Karpas-422 (cell line): ENCODE measurements at regions not wholly inside any gene's neighbourhood (a gene's known extent, or its start where the extent isn't known, plus 50 kb on each side); places are given as distances from the start of the nearest gene placed in this dataset.

Source experiments
- DNase-seq: peaks from one replicate; pipeline ENCODE4 v3.0.0-alpha.2; 2015
- H2AFZ ChIP-seq: fragments of 200-600 bp; sonication (generic); 2 replicates; pipeline ENCODE4 v1.6.1; 2014; ENCODE audit warnings: antibody characterized with exemption, low read length, mixed read lengths
- H3K27ac ChIP-seq: fragments of 200-600 bp; sonication (generic); 2 replicates; pipeline ENCODE4 v1.5.1; 2014; ENCODE audit warnings: mild to moderate bottlenecking, low read length, moderate library complexity
- H3K27me3 ChIP-seq: fragments of 200-600 bp; sonication (generic); 2 replicates; pipeline ENCODE4 v1.6.1; 2014; ENCODE audit warnings: low read length, mixed read lengths
- H3K36me3 ChIP-seq: fragments of 200-600 bp; sonication (generic); 2 replicates; pipeline ENCODE4 v1.6.1; 2014; ENCODE audit warnings: low read length, mixed read lengths; ENCODE audit not compliant: insufficient read depth
- H3K4me1 ChIP-seq: fragments of 200-600 bp; sonication (generic); 2 replicates; pipeline ENCODE4 v1.6.1; 2014; ENCODE audit warnings: mild to moderate bottlenecking, low read length, mixed read lengths
- H3K4me2 ChIP-seq: fragments of 200-600 bp; sonication (generic); 2 replicates; pipeline ENCODE4 v1.6.1; 2014; ENCODE audit warnings: low read length, low read depth, mild to moderate bottlenecking; ENCODE audit not compliant: poor library complexity, severe bottlenecking
- H3K4me3 ChIP-seq: fragments of 200-600 bp; sonication (generic); 2 replicates; pipeline ENCODE4 v1.5.1; 2014; ENCODE audit warnings: mild to moderate bottlenecking, antibody characterized with exemption, low read length, mixed read lengths
- H3K79me2 ChIP-seq: fragments of 200-600 bp; sonication (generic); 2 replicates; pipeline ENCODE4 v1.6.1; 2014; ENCODE audit warnings: mild to moderate bottlenecking, low read length, mixed read lengths
- H3K9ac ChIP-seq: fragments of 200-600 bp; sonication (generic); 2 replicates; pipeline ENCODE4 v1.6.0; 2014; ENCODE audit warnings: low read length
- H3K9me2 ChIP-seq: fragments of 200-600 bp; sonication (generic), shearing (Covaris generic); replicated peaks from 2 replicates; pipeline ENCODE4 v1.6.0; 2014; ENCODE audit warnings: mild to moderate bottlenecking, low read length, moderate library complexity; ENCODE audit not compliant: insufficient read depth
- H3K9me3 ChIP-seq: fragments of 300-700, 200-600 bp; sonication (generic); 2 replicates; pipeline ENCODE4 v1.6.1; 2014; ENCODE audit warnings: low read length, mixed read lengths
- H4K20me1 ChIP-seq: fragments of 200-600 bp; sonication (generic); 2 replicates; pipeline ENCODE4 v1.6.1; 2014; ENCODE audit warnings: mild to moderate bottlenecking, antibody characterized with exemption, low read length, low read depth; ENCODE audit not compliant: insufficient read depth

- H3K9me2 ChIP-seq, result no peaks in the 10 kb centered on the region
- no peak overlapping the region for H3K4me3 ChIP-seq
- H3K79me2 ChIP-seq, result no peaks in the 10 kb centered on the region
- no peaks in the 10 kb centered on the region for H3K9me3 ChIP-seq
- DNase-seq, result no peak
- H3K27me3 ChIP-seq, result no peaks in the 10 kb centered on the region
- no peak overlapping the region for H2AFZ ChIP-seq
- no peaks in the 10 kb centered on the region for H3K4me1 ChIP-seq
- no peak overlapping the region for H3K9ac ChIP-seq
- no peak overlapping the region for H3K27ac ChIP-seq
- H3K4me2 ChIP-seq, result no peak overlapping the region
- H4K20me1 ChIP-seq, result no peaks in the 10 kb centered on the region
- no peaks in the 10 kb centered on the region for H3K36me3 ChIP-seq
Measured at GRCh38 chr4:24196785-24197184, 306.9 kb upstream of the PPARGC1A start.

- DNase-seq, result no peak
- Histone ChIP-seq H3K27ac (no peak overlapping the region), H3K9me2 (no peaks in the 10 kb centered on the region), H3K27me3 (no peaks in the 10 kb centered on the region), H3K4me1 (no peaks in the 10 kb centered on the region), H2AFZ (no peak overlapping the region), H3K9ac (no peak overlapping the region), H3K4me2 (no peak overlapping the region), H3K9me3 (no peaks in the 10 kb centered on the region), H3K36me3 (no peaks in the 10 kb centered on the region), H3K4me3 (no peak overlapping the region), H4K20me1 (no peaks in the 10 kb centered on the region), H3K79me2 (no peaks in the 10 kb centered on the region)
Measured at GRCh38 chr4:24195991-24196736, 306.3 kb upstream of the PPARGC1A start.

DNA sequence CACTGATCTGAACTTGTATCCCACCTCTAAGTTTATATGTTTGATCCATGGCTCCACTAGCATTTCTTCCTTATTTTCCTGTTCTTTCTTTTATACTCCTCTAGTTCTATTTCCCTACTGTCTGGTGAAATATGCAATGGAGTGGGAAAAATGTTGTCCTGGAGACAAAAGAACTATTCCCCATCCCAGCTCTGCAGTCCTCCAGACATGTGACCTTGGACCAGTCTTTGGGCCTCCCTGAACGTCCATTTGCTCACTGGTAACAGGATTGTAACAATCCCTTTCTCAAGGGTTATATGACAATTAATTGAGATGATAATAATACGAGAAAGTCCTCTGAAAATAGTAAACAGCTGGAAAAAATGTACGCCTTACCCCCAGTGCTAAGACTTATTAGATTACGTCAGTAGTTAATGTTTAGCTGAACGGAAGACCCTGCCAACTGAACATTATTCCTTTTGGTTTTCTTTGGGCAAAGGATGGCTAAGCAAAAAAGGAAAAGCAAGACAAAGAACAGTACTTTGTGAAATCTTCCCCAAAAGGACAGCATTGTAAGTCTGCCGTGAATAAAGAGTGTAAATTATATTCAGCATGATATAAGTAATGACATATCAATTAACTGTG, 302.3 kb upstream of the PPARGC1A start:
- Histone ChIP-seq H3K4me2 (no peak overlapping the region), H3K36me3 (no peaks in the 10 kb centered on the region), H3K9me2 (no peaks in the 10 kb centered on the region), H4K20me1 (no peaks in the 10 kb centered on the region), H3K4me3 (no peak overlapping the region), H3K27me3 (no peaks in the 10 kb centered on the region), H2AFZ (no peak overlapping the region), H3K9me3 (no peaks in the 10 kb centered on the region), H3K9ac (no peak overlapping the region), H3K4me1 (no peaks in the 10 kb centered on the region), H3K27ac (no peak overlapping the region), H3K79me2 (no peaks in the 10 kb centered on the region)
- no peak for DNase-seq

DNA sequence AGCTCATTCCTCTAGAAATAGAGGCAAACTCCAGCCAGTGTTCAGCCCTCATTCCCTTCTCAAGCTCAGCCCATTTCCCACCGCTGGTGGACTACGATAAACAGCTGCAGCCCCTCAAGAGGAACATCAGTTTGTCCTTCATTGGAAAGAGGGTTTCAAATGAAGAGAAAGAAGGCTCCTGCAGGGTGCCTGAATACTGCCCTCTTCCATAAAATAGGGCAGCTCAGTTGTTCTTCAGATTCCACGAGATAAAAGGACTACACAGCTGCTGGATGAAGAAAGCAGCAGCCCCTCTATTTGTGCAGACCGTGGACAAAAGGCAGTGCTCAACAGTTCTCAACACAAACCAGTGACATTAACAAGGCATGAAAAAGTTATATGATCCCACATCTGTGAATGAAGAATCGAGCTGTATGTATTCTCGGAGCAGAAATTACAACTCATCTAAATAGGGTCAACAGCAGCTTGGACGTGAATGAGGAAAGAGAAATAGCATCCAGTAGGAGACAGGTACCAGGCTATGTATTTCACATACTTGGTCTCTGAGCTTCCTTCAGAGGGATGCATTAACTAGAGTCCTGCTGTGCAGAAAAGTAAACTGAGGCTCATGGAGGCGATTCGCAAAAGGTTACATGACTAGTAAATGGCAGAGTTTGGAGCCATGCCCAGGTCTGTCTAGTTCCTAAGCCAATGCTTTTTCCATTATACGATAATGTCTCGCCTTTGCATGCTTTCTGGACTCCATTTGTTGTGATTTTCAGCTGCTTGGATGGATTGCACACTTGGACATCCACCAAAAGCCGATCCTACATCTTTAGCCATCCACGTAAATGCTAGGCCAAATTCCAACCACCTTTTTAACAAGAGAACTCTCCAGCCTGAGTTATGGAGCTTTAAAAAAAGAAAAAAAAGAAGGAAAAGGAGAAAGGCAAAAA, 301.2 kb upstream of the PPARGC1A start:
- Histone ChIP-seq H3K27ac (no peak overlapping the region), H3K36me3 (no peaks in the 10 kb centered on the region), H3K9ac (no peak overlapping the region), H3K27me3 (no peaks in the 10 kb centered on the region), H3K79me2 (no peaks in the 10 kb centered on the region), H3K4me2 (no peak overlapping the region), H3K9me3 (no peaks in the 10 kb centered on the region), H4K20me1 (no peaks in the 10 kb centered on the region), H3K4me3 (no peak overlapping the region), H2AFZ (no peak overlapping the region), H3K9me2 (no peaks in the 10 kb centered on the region), H3K4me1 (no peaks in the 10 kb centered on the region)
- no peak for DNase-seq

GRCh38 chr4:24188459-24188858, 298.6 kb upstream of the PPARGC1A start:
- Histone ChIP-seq H3K4me1 (no peaks in the 10 kb centered on the region), H3K27me3 (0 out of 2 replicates have a peak, but pooled peaks cover 2% of the 10 kb centered on the region), H3K79me2 (no peaks in the 10 kb centered on the region), H3K9me3 (no peaks in the 10 kb centered on the region), H3K4me2 (no peak overlapping the region), H4K20me1 (no peaks in the 10 kb centered on the region), H3K9ac (no peak overlapping the region), H3K27ac (no peak overlapping the region), H3K4me3 (no peak overlapping the region), H2AFZ (no peak overlapping the region), H3K9me2 (no peaks in the 10 kb centered on the region), H3K36me3 (no peaks in the 10 kb centered on the region)
- no peak for DNase-seq

DNA sequence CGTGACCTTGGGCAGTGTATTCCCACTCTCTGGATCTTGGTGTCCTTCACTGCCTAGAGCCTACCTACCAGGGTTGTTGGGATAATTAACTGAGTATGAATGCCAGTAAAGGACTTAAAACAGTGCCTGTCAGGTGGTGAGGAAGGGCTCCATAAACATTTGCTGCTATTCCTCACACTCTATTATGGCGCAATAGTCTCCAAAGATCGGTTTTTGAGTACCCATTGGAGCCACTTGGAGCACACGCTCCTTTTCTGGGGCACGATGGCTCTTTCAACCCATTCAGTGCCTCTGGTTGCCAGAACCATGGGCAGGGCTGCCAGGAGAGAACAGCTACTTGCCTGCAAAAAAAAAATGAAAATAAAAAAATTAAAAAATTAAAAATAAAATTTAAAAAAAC, 296.6 kb upstream of the PPARGC1A start:
- no peak overlapping the region for H2AFZ ChIP-seq
- H3K4me1 ChIP-seq, result no peaks in the 10 kb centered on the region
- H3K36me3 ChIP-seq, result no peaks in the 10 kb centered on the region
- 0 out of 2 replicates have a peak, but pooled peaks cover 2% of the 10 kb centered on the region for H3K27me3 ChIP-seq
- no peak for DNase-seq
- no peak overlapping the region for H3K27ac ChIP-seq
- no peaks in the 10 kb centered on the region for H4K20me1 ChIP-seq
- no peak overlapping the region for H3K4me3 ChIP-seq
- no peak overlapping the region for H3K4me2 ChIP-seq
- H3K9me3 ChIP-seq, result no peaks in the 10 kb centered on the region
- H3K9me2 ChIP-seq, result no peaks in the 10 kb centered on the region
- no peak overlapping the region for H3K9ac ChIP-seq
- H3K79me2 ChIP-seq, result no peaks in the 10 kb centered on the region

- Histone ChIP-seq H3K9me2 (no peaks in the 10 kb centered on the region; the same call in 1 of the 2 replicates), H3K4me3 (no peak overlapping the region), H2AFZ (no peak overlapping the region), H4K20me1 (no peaks in the 10 kb centered on the region), H3K4me1 (no peaks in the 10 kb centered on the region), H3K27me3 (0 out of 2 replicates have a peak, but pooled peaks cover 2% of the 10 kb centered on the region), H3K9me3 (no peaks in the 10 kb centered on the region), H3K27ac (no peak overlapping the region), H3K9ac (no peak overlapping the region), H3K79me2 (no peaks in the 10 kb centered on the region), H3K36me3 (no peaks in the 10 kb centered on the region), H3K4me2 (no peak overlapping the region)
- no peak for DNase-seq
Measured at GRCh38 chr4:24181005-24181404, 291.2 kb upstream of the PPARGC1A start.

GRCh38 chr4:24180586-24180985, 290.7 kb upstream of the PPARGC1A start:
- Histone ChIP-seq H3K9me3 (no peaks in the 10 kb centered on the region), H3K4me1 (no peaks in the 10 kb centered on the region), H2AFZ (no peak overlapping the region), H3K4me3 (no peak overlapping the region), H4K20me1 (no peaks in the 10 kb centered on the region), H3K79me2 (no peaks in the 10 kb centered on the region), H3K4me2 (no peak overlapping the region), H3K27me3 (0 out of 2 replicates have a peak, but pooled peaks cover 2% of the 10 kb centered on the region), H3K9me2 (no peaks in the 10 kb centered on the region; the same call in 1 of the 2 replicates), H3K36me3 (no peaks in the 10 kb centered on the region), H3K27ac (no peak overlapping the region), H3K9ac (no peak overlapping the region)
- DNase-seq, result no peak
